Renal pelvis (tissue), 1 donor: ENCODE measurements at regions not wholly inside any gene's neighbourhood (a gene's known extent, or its start where the extent isn't known, plus 50 kb on each side); places are given as distances from the start of the nearest gene placed in this dataset.

Experiments
- DNase-seq: peaks from one replicate; pipeline ENCODE4 v3.0.0-alpha.2; 2013

GRCh38 chr7:124692425-124692824, 73.2 kb downstream of the GPR37 start:
- no peak for DNase-seq

DNA sequence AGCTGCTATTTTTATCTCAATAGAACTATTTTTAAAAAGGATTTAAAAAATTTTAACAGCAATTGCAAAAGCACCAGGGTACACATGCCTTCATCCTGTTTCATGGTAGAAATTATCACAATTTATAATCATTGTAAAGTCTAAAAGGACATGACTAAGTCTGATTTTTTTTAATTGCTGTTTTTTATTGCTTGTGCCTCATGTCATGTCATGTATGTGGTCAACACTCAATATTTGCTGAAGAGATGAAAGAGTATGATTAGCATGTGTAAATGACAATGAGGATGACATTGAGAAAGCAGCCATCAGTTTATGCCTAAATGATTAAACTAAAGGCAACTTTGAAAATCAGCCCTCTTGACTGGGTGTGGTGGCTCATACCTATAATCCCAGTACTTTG, 74.8 kb downstream of the GPR37 start:
- no peak for DNase-seq

GRCh38 chr7:124689931-124690330, 75.7 kb downstream of the GPR37 start:
- no peak for DNase-seq

- DNase-seq, result no peak
Measured at GRCh38 chr7:124689523-124689922, 76.1 kb downstream of the GPR37 start.

DNA sequence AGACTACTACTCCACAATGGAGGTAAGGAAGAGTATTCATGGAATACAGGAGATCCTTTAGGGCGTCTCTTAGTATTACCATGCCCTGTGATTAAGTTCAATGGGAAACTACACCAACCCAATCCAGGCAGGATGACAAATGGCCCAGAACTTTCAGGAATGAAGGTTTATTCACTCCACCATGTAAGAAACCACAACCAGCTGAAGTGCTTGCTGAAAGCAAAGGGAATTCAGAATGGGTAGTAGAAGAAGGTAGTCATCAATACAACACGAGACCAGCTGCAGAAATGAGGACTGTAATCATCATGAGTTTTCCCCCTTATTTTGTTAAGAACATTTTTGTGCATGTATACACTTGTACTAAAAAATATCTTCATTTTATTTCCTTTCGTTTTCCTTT, 76.6 kb downstream of the GPR37 start:
- DNase-seq, result no peak

- DNase-seq, result no peak
Measured at GRCh38 chr7:124686543-124687171, 78.9 kb downstream of the GPR37 start.

DNA sequence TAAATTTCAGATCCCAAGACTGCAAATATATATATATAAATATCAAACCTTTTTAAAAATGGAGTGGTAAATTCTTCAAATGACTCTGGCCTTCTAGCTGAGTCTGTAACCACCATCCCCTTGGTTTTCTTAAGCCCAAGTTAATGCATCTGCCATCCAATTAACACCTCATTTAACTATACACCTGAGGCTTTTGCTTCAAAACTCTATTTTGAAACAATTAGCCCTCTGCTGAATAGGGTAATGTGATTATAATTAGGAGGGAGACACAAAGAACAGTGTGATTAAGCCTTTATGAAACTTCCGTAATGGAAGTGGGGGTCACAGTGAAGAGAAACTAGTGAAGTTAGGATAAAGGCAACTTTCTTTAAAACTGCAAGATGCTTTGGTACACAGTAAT, 83.6 kb downstream of the GPR37 start:
- no peak for DNase-seq

GRCh38 chr7:124680304-124680703, 85.3 kb downstream of the GPR37 start:
- no peak for DNase-seq

GRCh38 chr7:124679586-124680225, 85.9 kb downstream of the GPR37 start:
- no peak for DNase-seq

DNA sequence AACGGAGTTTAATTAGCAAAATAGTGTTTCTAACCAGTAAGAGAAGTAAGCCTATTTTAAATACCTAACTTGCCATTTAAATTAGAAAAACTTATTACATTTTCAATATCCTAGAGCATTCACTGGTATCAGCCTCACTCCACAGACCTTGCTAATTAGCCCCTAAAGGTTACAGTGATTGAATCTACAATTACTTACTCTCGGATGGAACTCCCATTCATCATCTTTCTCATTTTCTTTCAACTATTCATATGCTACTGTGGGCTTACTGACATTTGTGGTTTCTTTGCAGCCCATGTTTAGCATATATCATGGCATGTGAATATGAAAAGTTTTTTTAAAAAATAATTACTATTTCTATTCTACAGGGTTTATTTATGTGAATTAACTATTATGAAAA, 86.4 kb downstream of the GPR37 start:
- DNase-seq, result no peak

GRCh38 chr7:124674451-124674850, 91.1 kb downstream of the GPR37 start:
- DNase-seq, result no peak

DNA sequence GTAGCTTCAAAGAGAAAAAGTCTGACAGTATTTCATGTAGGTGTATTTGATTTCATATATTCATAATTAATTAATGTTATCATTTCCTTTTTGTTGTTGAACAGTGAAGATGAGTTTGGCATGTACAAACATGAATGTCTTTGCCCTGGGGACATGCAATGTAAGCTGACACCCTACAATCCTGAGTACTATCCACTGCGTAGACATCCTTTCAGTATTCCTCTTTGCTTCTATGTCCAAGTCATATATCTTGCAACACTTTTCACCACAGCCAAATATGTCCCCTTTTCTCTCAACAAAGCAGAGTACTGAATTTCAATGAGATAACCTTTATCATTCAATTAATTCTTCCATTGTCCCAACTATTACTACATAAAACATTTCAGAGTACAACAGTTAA, 93.6 kb downstream of the GPR37 start:
- no peak for DNase-seq

DNA sequence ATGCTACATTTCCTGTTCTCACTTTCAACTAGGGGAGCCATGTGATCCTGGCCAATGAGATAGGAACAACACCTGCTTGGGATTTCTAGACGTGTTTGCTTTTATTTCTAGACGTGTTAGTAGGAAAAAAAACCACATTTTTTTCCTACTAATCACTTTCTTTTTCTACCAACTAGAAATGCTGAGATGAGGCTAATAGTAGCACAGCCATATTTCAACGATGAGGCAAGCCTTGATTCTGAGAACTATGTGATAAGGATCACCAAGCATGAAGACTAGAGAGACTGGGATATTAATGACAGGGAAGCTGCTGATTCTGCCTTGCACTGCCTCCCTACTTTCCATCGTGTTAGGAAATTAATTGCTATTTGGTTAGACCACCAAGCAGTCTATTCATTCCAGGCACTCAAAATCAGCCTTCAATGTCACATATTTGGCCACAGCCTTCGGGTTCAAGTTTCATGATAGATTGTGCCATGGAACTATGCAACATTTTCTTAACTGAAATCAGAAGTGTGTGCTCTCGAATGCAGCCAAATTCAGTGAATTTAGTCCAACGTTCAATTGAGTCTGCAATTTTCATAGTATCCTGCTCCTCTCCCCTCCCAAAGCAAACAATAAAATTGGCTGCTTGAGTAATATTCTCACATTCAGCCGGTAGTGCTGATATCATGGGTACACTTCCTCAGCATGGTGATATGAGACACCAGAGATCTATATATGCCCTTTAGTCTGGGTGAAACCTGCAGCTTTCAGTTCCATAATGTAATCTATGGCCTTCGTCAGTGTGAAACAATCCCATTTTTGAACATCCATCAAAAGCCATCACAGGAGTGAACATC, 98.1 kb downstream of the GPR37 start:
- no peak for DNase-seq

GRCh38 chr7:124662937-124663336, 102.7 kb downstream of the GPR37 start:
- DNase-seq, result no peak

DNA sequence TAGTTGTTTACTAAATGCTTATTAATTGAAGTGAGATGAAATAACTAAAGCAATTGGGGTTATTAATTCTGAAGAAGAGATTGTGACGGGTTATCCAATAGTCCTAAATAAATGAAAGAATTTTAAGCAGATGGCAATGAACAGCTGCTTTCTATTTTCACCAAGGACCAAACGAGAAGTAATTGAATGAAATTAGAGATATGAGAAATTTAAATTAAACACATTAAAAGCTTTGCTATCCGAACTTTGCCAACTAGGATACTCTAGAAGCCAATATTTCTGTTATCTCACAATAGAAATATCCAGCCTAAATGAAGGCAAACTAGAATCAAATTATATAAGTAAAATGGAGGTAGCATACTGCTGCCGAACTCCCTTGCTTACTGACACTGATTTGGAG, 103.2 kb downstream of the GPR37 start:
- no peak for DNase-seq

DNA sequence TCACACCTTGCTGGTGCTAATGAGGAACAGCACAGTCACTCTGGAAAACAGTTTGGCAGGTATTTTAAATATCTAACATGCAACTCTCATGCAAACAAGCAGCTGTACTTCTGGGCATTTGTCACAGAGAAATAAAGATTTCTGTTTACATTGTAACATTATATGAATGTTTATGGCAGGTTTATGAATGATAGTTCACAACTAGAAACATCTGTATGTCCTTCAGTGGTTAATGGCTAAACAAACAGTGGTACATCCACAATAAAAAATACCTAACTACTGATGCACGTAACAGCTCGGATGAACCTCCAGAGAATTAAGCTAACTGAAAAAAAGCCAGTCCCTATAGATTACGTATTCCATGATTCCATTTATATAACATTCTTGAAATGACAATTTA, 109.6 kb downstream of the GPR37 start:
- no peak for DNase-seq

DNA sequence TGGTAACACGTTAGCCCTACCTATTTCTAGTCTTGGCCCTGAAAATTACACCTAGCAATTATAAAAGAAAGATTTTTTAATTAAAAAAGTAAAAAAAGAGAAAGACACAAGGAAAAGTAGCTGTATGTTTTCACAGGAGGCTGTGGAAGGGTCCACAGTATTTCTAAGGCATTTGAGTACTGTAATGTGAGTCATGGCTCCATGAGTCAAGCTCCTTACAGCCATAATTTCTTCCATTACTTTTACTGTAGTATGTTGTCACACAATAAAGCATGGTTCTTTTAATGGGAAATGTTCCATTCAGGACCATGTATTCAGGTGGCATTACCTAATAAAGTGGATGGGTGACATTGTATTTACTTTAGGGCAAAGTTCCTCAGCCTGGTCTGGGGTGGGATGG, 113.4 kb downstream of the GPR37 start:
- no peak for DNase-seq

DNA sequence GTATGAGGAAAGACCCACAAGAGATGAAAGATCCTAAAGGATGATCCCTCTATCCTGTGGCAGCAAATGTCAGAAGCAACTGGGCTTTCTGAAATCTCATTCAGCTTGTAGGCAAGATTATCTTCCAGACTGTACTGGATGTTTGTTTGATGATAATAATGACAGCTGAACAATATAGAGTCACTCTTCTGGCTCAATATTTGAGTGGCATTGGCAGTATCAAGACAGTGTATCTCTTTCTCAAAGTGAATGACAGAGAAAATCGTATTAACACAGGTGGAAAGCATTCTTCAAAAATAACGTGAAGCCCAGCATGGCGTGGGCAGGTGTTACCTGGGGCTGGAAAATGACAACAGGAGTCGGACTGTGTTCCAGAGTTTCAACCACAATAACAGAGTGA, 114.5 kb downstream of the GPR37 start:
- no peak for DNase-seq

DNA sequence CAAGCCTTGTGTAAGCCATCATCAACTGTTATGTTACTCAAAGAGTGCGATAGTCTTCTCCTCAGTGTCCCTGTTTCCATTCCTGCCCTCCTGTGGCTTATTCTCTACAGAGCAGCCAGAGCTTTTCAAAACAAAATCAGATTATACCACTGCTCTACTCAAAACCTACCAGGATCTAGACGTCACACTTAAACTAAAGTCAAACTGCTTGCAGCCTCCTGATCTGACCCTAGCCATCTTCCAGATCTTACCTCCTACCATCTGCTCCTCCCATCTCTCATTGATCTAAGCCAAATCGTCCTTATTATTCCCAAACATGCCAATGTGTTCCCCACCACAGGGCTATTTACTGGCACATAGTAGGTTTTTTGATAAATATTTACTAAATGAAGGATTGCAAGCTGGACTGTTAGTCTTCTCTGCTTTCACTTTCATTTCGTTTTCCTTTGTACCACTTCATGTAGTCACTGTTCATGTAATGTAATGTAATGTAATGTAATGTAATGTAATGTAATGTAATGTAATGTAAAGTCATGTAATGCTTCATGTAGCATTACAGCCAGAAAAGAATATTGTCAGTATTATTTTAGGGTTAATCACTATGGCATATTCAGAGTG, 116.1 kb downstream of the GPR37 start:
- no peak for DNase-seq

DNA sequence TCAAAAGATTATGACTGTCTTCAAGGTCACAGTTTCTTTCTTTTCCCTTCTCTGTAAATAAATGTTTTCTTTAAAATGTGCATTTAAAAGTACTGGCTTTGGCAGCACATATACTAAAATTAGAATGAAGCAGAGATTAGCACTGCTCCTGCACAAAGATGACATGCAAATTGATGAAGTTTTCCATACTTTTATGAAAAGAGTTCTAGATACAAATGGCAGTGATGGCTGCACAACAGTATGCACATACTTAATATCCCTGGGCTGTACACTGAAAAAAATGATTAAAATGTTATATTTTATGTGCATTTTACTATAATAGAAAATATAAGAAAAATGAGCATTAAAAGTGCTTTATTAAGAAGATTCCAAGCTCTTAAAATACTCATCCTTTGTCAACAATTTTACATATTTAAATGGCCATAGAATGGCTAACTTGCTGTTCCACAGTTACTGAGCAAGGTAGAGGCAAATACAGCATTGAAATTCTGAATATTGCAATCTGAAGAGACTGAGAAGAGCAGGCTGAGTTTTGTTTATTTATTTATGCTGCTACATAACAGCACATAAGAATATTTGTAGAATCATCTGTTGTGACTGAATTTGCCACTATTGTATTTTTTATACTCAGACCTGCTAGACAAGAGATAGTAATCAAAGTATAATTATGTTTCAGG, 117.8 kb downstream of the GPR37 start:
- no peak for DNase-seq

- DNase-seq, result no peak
Measured at GRCh38 chr7:124645704-124646103, 119.9 kb downstream of the GPR37 start.

- no peak for DNase-seq
Measured at GRCh38 chr7:124643311-124643811, 122.2 kb downstream of the GPR37 start.
